ENCODE measurements at regions not wholly inside any gene's neighbourhood (a gene's known extent, or its start where the extent isn't known, plus 50 kb on each side); places are given as distances from the start of the nearest gene placed in this dataset.

GRCh38 chr17:77436058-77436442 lies 295.3 kb downstream of the SEC14L1 start:
- TF ChIP-seq, protein P1, sequence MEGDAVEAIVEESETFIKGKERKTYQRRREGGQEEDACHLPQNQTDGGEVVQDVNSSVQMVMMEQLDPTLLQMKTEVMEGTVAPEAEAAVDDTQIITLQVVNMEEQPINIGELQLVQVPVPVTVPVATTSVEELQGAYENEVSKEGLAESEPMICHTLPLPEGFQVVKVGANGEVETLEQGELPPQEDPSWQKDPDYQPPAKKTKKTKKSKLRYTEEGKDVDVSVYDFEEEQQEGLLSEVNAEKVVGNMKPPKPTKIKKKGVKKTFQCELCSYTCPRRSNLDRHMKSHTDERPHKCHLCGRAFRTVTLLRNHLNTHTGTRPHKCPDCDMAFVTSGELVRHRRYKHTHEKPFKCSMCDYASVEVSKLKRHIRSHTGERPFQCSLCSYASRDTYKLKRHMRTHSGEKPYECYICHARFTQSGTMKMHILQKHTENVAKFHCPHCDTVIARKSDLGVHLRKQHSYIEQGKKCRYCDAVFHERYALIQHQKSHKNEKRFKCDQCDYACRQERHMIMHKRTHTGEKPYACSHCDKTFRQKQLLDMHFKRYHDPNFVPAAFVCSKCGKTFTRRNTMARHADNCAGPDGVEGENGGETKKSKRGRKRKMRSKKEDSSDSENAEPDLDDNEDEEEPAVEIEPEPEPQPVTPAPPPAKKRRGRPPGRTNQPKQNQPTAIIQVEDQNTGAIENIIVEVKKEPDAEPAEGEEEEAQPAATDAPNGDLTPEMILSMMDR (conservative IDR thresholded peaks at IDR 0.05), result no peak
- TF ChIP-seq EZH2 (IDR thresholded peaks at IDR 0.05; ENCODE audit: low read depth), result no peak
